BJ (cell line): ENCODE measurements at regions not wholly inside any gene's neighbourhood (a gene's known extent, or its start where the extent isn't known, plus 50 kb on each side); places are given as distances from the start of the nearest gene placed in this dataset.

Experiments used
- CTCF ChIA-PET: fragments of 350-600 bp; formaldehyde crosslinking; extraction: SDS; loops from one replicate; lab custom pipeline; 2021; ENCODE audit warnings: antibody characterized with exemption, inconsistent platforms; lab: Yijun Ruan, JAX
- POLR2A ChIA-PET: fragments of 300-600 bp; sonication (Branson Sonifier 250); formaldehyde crosslinking; extraction: SDS; loops from one replicate; lab custom pipeline; 2021; ENCODE audit warnings: antibody characterized with exemption; lab: Charles Lee
- DNase-seq: peaks from one replicate; pipeline ENCODE4 v3.0.0-alpha.2; 2011; ENCODE audit warnings: low read depth
- H3K27me3 ChIP-seq: 2 replicates; pipeline ENCODE4 v1.6.0; 2011; ENCODE audit warnings: low read length; ENCODE audit not compliant: control insufficient read depth, insufficient read depth
- H3K36me3 ChIP-seq: 2 replicates; pipeline ENCODE4 v1.5.1; 2011; ENCODE audit warnings: low read length; ENCODE audit not compliant: control insufficient read depth, insufficient read depth
- H3K4me3 ChIP-seq: 2 replicates; pipeline ENCODE4 v1.5.1; 2011; ENCODE audit warnings: low read depth, mild to moderate bottlenecking, control low read depth, low read length
- TF ChIP-seq, protein P1 (sequence below): IDR thresholded peaks from 2 replicates; pipeline ENCODE4 v1.5.1; 2011; ENCODE audit warnings: low read depth, mild to moderate bottlenecking, control low read depth, inconsistent platforms, low read length, moderate library complexity; ENCODE audit not compliant: insufficient read depth

DNA sequence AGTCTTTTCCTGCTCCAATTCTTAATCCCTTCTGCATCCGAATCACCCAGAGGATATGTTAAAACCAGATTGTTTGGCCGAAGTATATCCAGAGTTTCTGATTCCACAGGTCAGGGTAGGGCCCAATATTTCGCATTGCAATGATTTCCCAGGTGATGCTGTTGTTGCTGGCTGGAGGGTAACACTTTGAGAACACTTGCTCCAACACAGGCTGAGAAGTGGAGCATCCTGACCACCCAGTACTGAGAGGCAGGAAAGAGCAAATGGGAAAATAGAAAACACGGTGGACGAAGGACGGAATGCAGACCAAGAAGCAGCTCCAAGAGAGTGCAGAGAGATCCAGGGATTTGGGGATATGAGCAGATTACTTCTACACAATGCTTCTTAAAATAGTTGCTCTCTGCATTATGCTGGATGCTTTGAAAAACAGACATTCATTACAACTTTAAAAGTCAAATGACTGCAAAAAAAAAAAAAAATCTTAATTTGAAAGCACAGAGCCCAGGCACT is 362.2 kb upstream of the SLC14A2 start:
- Histone ChIP-seq H3K4me3 (no peak overlapping the region), H3K36me3 (no peaks in the 10 kb centered on the region), H3K27me3 (no peaks in the 10 kb centered on the region)
- no peak for DNase-seq
- TF ChIP-seq, protein P1, sequence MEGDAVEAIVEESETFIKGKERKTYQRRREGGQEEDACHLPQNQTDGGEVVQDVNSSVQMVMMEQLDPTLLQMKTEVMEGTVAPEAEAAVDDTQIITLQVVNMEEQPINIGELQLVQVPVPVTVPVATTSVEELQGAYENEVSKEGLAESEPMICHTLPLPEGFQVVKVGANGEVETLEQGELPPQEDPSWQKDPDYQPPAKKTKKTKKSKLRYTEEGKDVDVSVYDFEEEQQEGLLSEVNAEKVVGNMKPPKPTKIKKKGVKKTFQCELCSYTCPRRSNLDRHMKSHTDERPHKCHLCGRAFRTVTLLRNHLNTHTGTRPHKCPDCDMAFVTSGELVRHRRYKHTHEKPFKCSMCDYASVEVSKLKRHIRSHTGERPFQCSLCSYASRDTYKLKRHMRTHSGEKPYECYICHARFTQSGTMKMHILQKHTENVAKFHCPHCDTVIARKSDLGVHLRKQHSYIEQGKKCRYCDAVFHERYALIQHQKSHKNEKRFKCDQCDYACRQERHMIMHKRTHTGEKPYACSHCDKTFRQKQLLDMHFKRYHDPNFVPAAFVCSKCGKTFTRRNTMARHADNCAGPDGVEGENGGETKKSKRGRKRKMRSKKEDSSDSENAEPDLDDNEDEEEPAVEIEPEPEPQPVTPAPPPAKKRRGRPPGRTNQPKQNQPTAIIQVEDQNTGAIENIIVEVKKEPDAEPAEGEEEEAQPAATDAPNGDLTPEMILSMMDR = no peak
- ChIA-PET POLR2A (no interaction called here), CTCF (interaction anchor here (0.7 to 1.1 kb wide), 4 partner anchors 132 to 1590 kb away, joined by 3 to 6 read pairs (median 4); no protein-coding TSS in a partner anchor)

DNA sequence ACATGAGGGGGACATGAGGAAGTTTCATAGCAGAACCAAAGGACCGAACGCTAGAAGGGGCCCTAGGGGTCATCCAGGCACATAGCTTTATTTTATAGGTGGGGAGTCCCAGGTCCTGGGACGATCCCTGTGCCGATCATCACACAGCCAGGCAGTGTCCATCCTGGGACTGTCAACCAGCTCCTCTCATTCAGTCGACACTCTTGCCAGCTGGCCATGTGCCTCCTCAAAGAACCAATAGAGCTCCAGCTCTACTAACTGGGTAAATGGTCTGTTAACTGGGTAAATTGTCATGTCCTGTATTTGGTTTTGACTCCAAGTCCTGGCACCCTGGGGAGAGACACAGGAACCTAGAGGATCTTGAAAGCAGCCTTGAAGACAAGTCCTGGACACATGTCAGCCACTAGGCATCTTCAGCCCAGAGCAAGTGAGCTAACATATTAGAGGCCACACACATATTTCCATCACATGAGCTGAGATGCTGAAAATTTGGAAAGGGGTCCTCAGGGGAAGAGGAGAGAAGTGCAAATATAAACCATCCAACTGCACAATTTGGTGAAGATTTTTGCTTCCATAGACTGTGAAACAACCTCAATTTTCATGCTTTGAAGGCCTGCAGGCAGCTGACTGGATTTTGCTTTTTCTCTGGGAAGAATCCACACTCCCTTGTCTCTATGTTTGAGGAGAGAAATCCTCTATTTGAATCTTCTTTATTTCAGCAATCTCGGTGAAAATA is 361.1 kb upstream of the SLC14A2 start:
- TF ChIP-seq, protein P1 = no peak
- DNase-seq = no peak
- POLR2A ChIA-PET = no interaction called here
- Histone ChIP-seq H3K36me3 (no peaks in the 10 kb centered on the region), H3K4me3 (no peak overlapping the region), H3K27me3 (no peaks in the 10 kb centered on the region)
- CTCF ChIA-PET = interaction anchor here (0.7 to 2.4 kb wide), 5 partner anchors 21 to 1592 kb away, joined by 3 to 5 read pairs (median 3); no protein-coding TSS in a partner anchor

DNA sequence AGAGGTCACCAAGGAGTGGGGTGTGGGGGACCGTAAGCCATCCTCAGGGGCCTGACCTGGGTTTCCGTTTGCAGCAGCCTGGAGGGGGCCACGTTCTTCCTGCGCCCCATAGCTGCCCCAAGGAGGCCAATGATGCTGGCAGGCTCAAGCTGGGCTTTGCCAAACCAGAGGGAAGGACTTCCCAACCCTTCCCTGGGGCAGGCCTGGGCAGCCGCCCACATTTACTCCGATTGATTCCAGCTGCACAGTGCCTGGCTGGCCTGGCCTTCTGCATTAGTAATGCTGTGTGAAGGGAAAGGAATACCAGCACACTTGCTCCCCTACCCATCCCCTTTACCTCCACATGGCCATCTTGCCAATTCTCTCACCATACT is 360.6 kb upstream of the SLC14A2 start:
- ChIA-PET POLR2A (no interaction called here), CTCF (interaction anchor here (0.9 to 2.4 kb wide), 5 partner anchors 21 to 131 kb away, joined by 3 to 5 read pairs (median 4); no protein-coding TSS in a partner anchor)
- Histone ChIP-seq H3K27me3 (no peaks in the 10 kb centered on the region), H3K4me3 (no peak overlapping the region), H3K36me3 (no peaks in the 10 kb centered on the region)
- DNase-seq = no peak
- TF ChIP-seq, protein P1 = no peak

DNA sequence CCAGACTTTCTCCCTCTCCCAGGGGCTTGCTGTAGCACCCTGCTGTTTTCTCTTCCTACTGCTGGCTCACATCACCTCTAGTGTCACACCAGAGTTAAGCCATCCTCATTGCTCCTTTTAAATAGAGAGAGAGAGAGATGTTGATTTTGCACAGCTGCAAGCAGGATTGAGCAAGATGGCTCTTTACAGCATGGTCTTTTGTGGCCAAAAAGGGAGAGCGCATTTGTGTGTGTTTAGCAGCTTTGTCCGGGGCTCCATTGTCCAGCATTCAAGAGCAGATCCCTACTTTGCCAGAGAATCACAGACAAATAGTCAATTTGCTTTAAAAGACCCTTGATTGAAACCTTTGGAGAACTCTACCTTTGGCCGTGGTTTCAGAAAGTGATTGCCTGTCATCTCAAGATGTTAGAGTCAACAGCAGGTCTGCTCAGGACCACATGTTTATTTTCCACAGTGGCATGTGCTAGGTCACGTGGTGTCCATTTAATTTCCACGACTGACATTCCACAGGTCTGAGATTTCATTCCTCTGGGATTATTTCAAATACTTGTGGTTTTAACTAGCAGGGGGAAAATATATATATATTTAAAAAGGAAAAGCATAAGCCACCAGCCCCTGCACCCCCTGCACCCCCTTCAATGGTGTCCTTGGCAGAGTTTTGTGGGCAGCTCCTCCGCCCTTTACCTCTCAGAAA is 359.9 kb upstream of the SLC14A2 start:
- POLR2A ChIA-PET = no interaction called here
- Histone ChIP-seq H3K4me3 (no peak overlapping the region), H3K27me3 (no peaks in the 10 kb centered on the region), H3K36me3 (no peaks in the 10 kb centered on the region)
- TF ChIP-seq, protein P1 = peak; percentile 33
- CTCF ChIA-PET = interaction anchor here (0.6 to 2.4 kb wide), 8 partner anchors 20 to 1412 kb away, joined by 3 to 5 read pairs (median 3); no protein-coding TSS in a partner anchor
- DNase-seq = peak; percentile 90

DNA sequence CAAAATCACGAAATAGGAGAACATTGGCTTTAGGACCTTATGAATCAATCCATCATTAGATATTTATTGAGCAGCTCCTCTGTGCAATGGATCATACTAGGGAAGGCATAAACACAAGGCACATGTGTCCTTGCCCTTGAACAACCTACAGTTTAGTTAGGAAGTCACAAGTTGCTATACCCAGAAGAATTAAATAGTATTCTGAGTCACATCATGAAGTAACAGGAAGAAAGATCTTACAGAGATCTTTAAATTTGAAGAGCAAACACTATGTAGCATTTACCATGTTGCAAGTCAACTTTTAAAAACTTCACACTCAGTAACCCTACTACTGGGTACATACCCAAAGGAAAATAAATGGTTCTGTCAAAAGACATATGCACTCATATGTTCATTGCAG is 355.2 kb upstream of the SLC14A2 start:
- no peak overlapping the region for H3K4me3 ChIP-seq
- CTCF ChIA-PET = no interaction called here
- POLR2A ChIA-PET = no interaction called here
- no peaks in the 10 kb centered on the region for H3K27me3 ChIP-seq
- TF ChIP-seq, protein P1 = no peak
- no peaks in the 10 kb centered on the region for H3K36me3 ChIP-seq
- DNase-seq = no peak
